Liver (tissue), 8 donors: ENCODE measurements at regions not wholly inside any gene's neighbourhood (a gene's known extent, or its start where the extent isn't known, plus 50 kb on each side); places are given as distances from the start of the nearest gene placed in this dataset.

Experiments
- DNase-seq: peaks from one replicate; pipeline ENCODE4 v3.0.0-alpha.2; 2017; ENCODE audit warnings: low spot score
- H3K27ac ChIP-seq, 2 donors: one replicate each; pipeline ENCODE4 v1.7.0; 2013; ENCODE audit warnings: inconsistent platforms in 2 of 2, low read length in 2 of 2, control low read depth in 1 of 2, low read depth in 1 of 2, mild to moderate bottlenecking in 1 of 2
- H3K27me3 ChIP-seq, 4 donors: one replicate each; pipeline versions ENCODE4 v1.6.1 to v1.7.0; 2013; ENCODE audit warnings: low read length in 3 of 4, inconsistent platforms in 1 of 4, mild to moderate bottlenecking in 1 of 4, moderate library complexity in 1 of 4; ENCODE audit not compliant: control insufficient read depth in 4 of 4, insufficient read depth in 4 of 4
- H3K36me3 ChIP-seq, 4 donors: one replicate each; pipeline versions ENCODE4 v1.6.1 to v1.7.0; 2013; ENCODE audit warnings: low read length in 3 of 4, mild to moderate bottlenecking in 3 of 4, low read depth in 1 of 4, moderate library complexity in 1 of 4; ENCODE audit not compliant: control insufficient read depth in 4 of 4, insufficient read depth in 3 of 4
- H3K4me1 ChIP-seq, 4 donors: one replicate each; pipeline versions ENCODE4 v1.6.1 to v1.7.0; 2013; ENCODE audit warnings: low read length in 3 of 4, mild to moderate bottlenecking in 3 of 4, moderate library complexity in 1 of 4; ENCODE audit not compliant: control insufficient read depth in 4 of 4, insufficient read depth in 4 of 4
- H3K4me3 ChIP-seq, 3 donors: one replicate each; pipeline versions ENCODE4 v1.6.1 to v1.7.0; 2013; ENCODE audit warnings: low read length in 3 of 3, control low read depth in 1 of 3, low read depth in 1 of 3, mild to moderate bottlenecking in 1 of 3
- H3K9ac ChIP-seq, 2 donors: one replicate each; pipeline ENCODE4 v1.7.0; 2013; ENCODE audit warnings: low read length in 2 of 2, mild to moderate bottlenecking in 2 of 2, moderate library complexity in 2 of 2, control low read depth in 1 of 2, low read depth in 1 of 2
- H3K9me3 ChIP-seq, 4 donors: one replicate each; pipeline versions ENCODE4 v1.6.1 to v1.7.0; 2013; ENCODE audit warnings: low read length in 3 of 4; ENCODE audit not compliant: control insufficient read depth in 4 of 4
- ATF3 ChIP-seq: IDR thresholded peaks from 2 replicates; pipeline ENCODE4 v1.6.1; 2016; ENCODE audit warnings: antibody characterized with exemption
- CTCF ChIP-seq: fragments of 150-350 bp; IDR thresholded peaks from 2 replicates; pipeline ENCODE4 v1.5.1; 2017; ENCODE audit warnings: improper control_type of control experiment, low read depth, low read length; ENCODE audit not compliant: missing input control
- EGR1 ChIP-seq, 2 donors: IDR thresholded peaks; 2 replicates each; pipeline ENCODE4 v1.6.1; 2016 to 2018; ENCODE audit warnings: antibody characterized with exemption in 2 of 2, low read depth in 2 of 2
- FOXA1 ChIP-seq: IDR thresholded peaks from 2 replicates; pipeline ENCODE4 v1.6.1; 2016; ENCODE audit warnings: antibody characterized with exemption
- FOXA2 ChIP-seq: IDR thresholded peaks from 2 replicates; pipeline ENCODE4 v1.6.1; 2016; ENCODE audit warnings: antibody characterized with exemption
- HNF4G ChIP-seq: IDR thresholded peaks from 2 replicates; pipeline ENCODE4 v1.6.1; 2016; ENCODE audit warnings: antibody characterized with exemption
- JUND ChIP-seq, 2 donors: IDR thresholded peaks; 2 replicates each; pipeline ENCODE4 v1.6.1; 2016; ENCODE audit warnings: antibody characterized with exemption in 2 of 2
- MAX ChIP-seq: IDR thresholded peaks from 2 replicates; pipeline ENCODE4 v1.6.1; 2016; ENCODE audit warnings: antibody characterized with exemption
- RAD21 ChIP-seq, 2 donors: IDR thresholded peaks; 2 replicates each; pipeline ENCODE4 v1.6.1; 2016; ENCODE audit warnings: antibody characterized with exemption in 2 of 2, mild to moderate bottlenecking in 2 of 2
- RXRA ChIP-seq, 2 donors: IDR thresholded peaks; 2 replicates each; pipeline ENCODE4 v1.6.1; 2017 to 2018; ENCODE audit warnings: antibody characterized with exemption in 2 of 2, mild to moderate bottlenecking in 1 of 2
- SP1 ChIP-seq: IDR thresholded peaks from 2 replicates; pipeline ENCODE4 v1.6.1; 2018; ENCODE audit warnings: antibody characterized with exemption, mild to moderate bottlenecking
- YY1 ChIP-seq: IDR thresholded peaks from 2 replicates; pipeline ENCODE4 v1.6.1; 2016; ENCODE audit warnings: antibody characterized with exemption, mild to moderate bottlenecking
- WGBS: extraction: QIAGEN DNeasy Blood & Tissue Kit; methylation state at CpG from one replicate; pipeline ENCODE4 v1.1.7; 2013; 5-methylcytosine and 5-hydroxymethylcytosine counted together
- donor health status: healthy.
- donor health status: healthy.
- donor health status: healthy.
- donor health status: healthy.
- donor health status: healthy.

- TF ChIP-seq ATF3 (no peak), RAD21 (IDR thresholded peaks at IDR 0.05) (no peak)
Observed at GRCh38 chr21:41000838-41001237, 153.9 kb upstream of the DSCAM start (continued).

GRCh38 chr21:41006636-41007035 lies 159.7 kb upstream of the DSCAM start:
- Histone ChIP-seq H3K27ac (no peak overlapping the region), H3K9ac (no peak overlapping the region), H3K36me3 (no peaks in the 10 kb centered on the region), H3K9me3 (peaks cover 0 to 3% (median under 1%) of the 10 kb centered on the region in 4 donors), H3K4me1 (no peaks in the 10 kb centered on the region), H3K27me3 (no peaks in the 10 kb centered on the region), H3K4me3 (no peak overlapping the region)
- DNase-seq = no peak
- TF ChIP-seq FOXA1 (no peak), JUND (IDR thresholded peaks at IDR 0.05) (no peak), EGR1 (IDR thresholded peaks at IDR 0.05; ENCODE audit: low read depth in 2 of 2) (no peak)
- 73% methylated on average over 6 of the region's 6 CpGs for WGBS

- TF ChIP-seq SP1 = no peak
- no peak for TF ChIP-seq FOXA2
- TF ChIP-seq YY1 = no peak
- no peak for TF ChIP-seq CTCF
- TF ChIP-seq RXRA (IDR thresholded peaks at IDR 0.05) = no peak
- no peak for TF ChIP-seq MAX
- TF ChIP-seq ATF3 = no peak
- TF ChIP-seq HNF4G = no peak
Observed at GRCh38 chr21:41008351-41008750, 159.6 kb upstream of the BACE2 start.

GRCh38 chr21:41008974-41009373 lies 159.0 kb upstream of the BACE2 start:
- Histone ChIP-seq H3K36me3 (no peaks in the 10 kb centered on the region), H3K27ac (no peak overlapping the region), H3K4me1 (no peaks in the 10 kb centered on the region), H3K4me3 (no peak overlapping the region), H3K27me3 (no peaks in the 10 kb centered on the region), H3K9ac (no peak overlapping the region), H3K9me3 (no peaks in the 10 kb centered on the region)
- no peak for DNase-seq
- WGBS = 57% methylated on average over 9 of the region's 9 CpGs
- TF ChIP-seq YY1 = no peak
- no peak for TF ChIP-seq RAD21 (IDR thresholded peaks at IDR 0.05)
- no peak for TF ChIP-seq ATF3

More at GRCh38 chr21:41008351-41008750, 159.6 kb upstream of the BACE2 start:
- no peak for DNase-seq
- no peak overlapping the region for H3K4me3 ChIP-seq
- no peak overlapping the region for H3K27ac ChIP-seq
- H3K9me3 ChIP-seq = no peaks in the 10 kb centered on the region
- H3K36me3 ChIP-seq = no peaks in the 10 kb centered on the region
- no peak overlapping the region for H3K9ac ChIP-seq
- 79% methylated on average over 6 of the region's 6 CpGs for WGBS
- no peaks in the 10 kb centered on the region for H3K4me1 ChIP-seq
- H3K27me3 ChIP-seq = no peaks in the 10 kb centered on the region
